Gastrocnemius medialis (tissue), 4 donors: ENCODE measurements at regions not wholly inside any gene's neighbourhood (a gene's known extent, or its start where the extent isn't known, plus 50 kb on each side); places are given as distances from the start of the nearest gene placed in this dataset.
A peak's percentile ranks its signal among the peaks of the same experiment; 100 is the strongest.

ENCODE experiments used
- ATAC-seq, 2 donors: fragments of 150-250 bp; one replicate each; pipeline ENCODE4 v1.9.1; 2016
- DNase-seq, 2 donors: peaks; one replicate each; pipeline ENCODE4 v3.0.0-alpha.2; 2019
- H3K27ac ChIP-seq, 4 donors: fragments of 200-600 bp; sonication (generic); 1 replicate in 1 of 4; 2 replicates in 3 of 4; pipeline ENCODE4 v1.5.1; 2016 to 2018; ENCODE audit warnings: mild to moderate bottlenecking in 2 of 4, moderate library complexity in 1 of 4
- H3K27me3 ChIP-seq, 3 donors: fragments of 200-600 bp; sonication (generic) in 2 of 3; 1 replicate in 1 of 3; 2 replicates in 2 of 3; pipeline versions ENCODE4 v1.5.1 to v1.6.0; 2016 to 2019; ENCODE audit warnings: mild to moderate bottlenecking in 1 of 3, moderate library complexity in 1 of 3
- H3K36me3 ChIP-seq, 2 donors: fragments of 200-600 bp; sonication (generic) in 1 of 2; one replicate each; pipeline ENCODE4 v1.5.1; 2017 to 2018
- H3K4me1 ChIP-seq, 2 donors: fragments of 200-600 bp; sonication (generic) in 1 of 2; one replicate each; pipeline ENCODE4 v1.5.1; 2016 to 2017; ENCODE audit warnings: mild to moderate bottlenecking in 2 of 2
- H3K4me3 ChIP-seq, 4 donors: fragments of 200-600 bp; sonication (generic) in 3 of 4; 1 replicate in 1 of 4; 2 replicates in 3 of 4; pipeline ENCODE4 v1.5.1; 2016 to 2019; ENCODE audit warnings: mild to moderate bottlenecking in 2 of 4
- H3K9me3 ChIP-seq, 3 donors: fragments of 200-600 bp; sonication (generic) in 2 of 3; 1 replicate in 1 of 3; 2 replicates in 2 of 3; pipeline ENCODE4 v1.5.1; 2016 to 2019
- POLR2A ChIP-seq, 2 donors: fragments of 450-650 bp; IDR thresholded peaks; one replicate each; pipeline ENCODE4 v1.6.1; 2017; ENCODE audit warnings: antibody characterized with exemption in 2 of 2, mild to moderate bottlenecking in 2 of 2, moderate library complexity in 2 of 2
- in situ Hi-C, 4 donors: fragments of 200-750 bp; cut with MboI; loops; one replicate each; pipeline versions ENCODE4 v1.15.0 to v1.8.0; 2017; ENCODE audit warnings: low sequenced_read_pairs in 4 of 4
- intact Hi-C: fragments of 100-400 bp; cut with DNase I; formaldehyde crosslinking; loops from one replicate; pipeline ENCODE4 v1.15.1; 2023; ENCODE audit warnings: low total_unique reads
- TF ChIP-seq, protein P1 (sequence below), 5 experiments: fragments of 450-650 bp in 3 of 5; fragments of 200-600 bp in 2 of 5; sonication (generic) in 2 of 5; IDR thresholded peaks in 4 of 5; conservative IDR thresholded peaks in 1 of 5; 1 replicate in 4 of 5; 2 replicates in 1 of 5; pipeline ENCODE4 v1.5.1; 2016 to 2019; ENCODE audit warnings: antibody characterized with exemption in 5 of 5, mild to moderate bottlenecking in 3 of 5, moderate library complexity in 3 of 5

DNA sequence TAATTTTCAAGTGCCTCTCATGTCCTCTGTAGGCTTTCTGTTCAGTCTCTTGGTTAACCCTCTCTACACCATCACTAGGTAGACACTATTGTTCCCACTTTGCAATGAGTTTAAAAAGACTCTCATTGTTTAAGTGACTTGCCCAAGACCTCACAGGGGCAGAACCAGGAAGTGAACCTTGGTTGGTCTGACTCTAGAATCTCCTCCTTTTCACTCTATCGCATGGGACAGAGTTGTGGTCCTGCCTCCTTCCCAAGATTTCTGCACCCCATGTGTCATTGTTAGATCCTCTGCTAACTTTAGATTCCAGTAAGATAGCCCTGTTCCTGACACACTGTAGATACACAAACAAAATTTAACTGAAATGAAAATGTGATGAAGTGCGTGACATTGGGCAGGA lies 481.7 kb upstream of the USP24 start:
- H3K27ac ChIP-seq, result peak overlapping the region; percentile 55 to 64 (median 60)

DNA sequence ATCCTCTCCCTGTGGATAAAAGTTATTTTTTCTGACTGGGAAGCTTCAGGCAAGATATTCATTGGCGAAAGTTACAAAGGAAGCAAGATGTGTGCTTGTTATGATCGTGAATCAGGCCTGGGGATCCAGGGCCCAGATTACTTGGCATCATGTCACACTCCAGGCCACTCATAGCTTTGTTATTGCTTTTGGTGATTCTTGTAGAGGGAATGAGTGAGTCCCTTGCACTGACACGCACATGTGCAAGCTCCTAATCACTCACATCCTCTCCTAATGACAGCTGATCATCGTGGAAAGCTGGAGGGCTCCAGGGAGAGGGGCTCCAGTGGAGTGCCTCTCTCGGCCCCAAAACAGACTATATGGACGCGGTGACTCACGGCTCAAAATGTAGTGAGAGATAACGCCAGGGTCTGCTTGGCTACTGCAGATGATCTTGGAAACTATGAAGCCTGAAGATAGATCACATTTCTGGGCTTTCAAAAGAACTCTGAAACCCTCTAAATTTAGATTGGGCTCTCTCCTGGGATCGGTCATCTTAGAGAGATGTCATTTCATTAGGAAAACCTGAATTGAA lies 481.1 kb upstream of the USP24 start:
- DNase-seq, result peak; percentile 28 to 57
- Histone ChIP-seq H3K36me3 (no peaks in the 10 kb centered on the region), H3K27me3 (no peaks in the 10 kb centered on the region), H3K9me3 (no peaks in the 10 kb centered on the region), H3K4me1 (peaks cover 21 to 35% of the 10 kb centered on the region in 2 donors), H3K27ac (peak overlapping the region; percentile 55 to 64 (median 60)), H3K4me3 (no peak overlapping the region)
- TF ChIP-seq, protein P1, sequence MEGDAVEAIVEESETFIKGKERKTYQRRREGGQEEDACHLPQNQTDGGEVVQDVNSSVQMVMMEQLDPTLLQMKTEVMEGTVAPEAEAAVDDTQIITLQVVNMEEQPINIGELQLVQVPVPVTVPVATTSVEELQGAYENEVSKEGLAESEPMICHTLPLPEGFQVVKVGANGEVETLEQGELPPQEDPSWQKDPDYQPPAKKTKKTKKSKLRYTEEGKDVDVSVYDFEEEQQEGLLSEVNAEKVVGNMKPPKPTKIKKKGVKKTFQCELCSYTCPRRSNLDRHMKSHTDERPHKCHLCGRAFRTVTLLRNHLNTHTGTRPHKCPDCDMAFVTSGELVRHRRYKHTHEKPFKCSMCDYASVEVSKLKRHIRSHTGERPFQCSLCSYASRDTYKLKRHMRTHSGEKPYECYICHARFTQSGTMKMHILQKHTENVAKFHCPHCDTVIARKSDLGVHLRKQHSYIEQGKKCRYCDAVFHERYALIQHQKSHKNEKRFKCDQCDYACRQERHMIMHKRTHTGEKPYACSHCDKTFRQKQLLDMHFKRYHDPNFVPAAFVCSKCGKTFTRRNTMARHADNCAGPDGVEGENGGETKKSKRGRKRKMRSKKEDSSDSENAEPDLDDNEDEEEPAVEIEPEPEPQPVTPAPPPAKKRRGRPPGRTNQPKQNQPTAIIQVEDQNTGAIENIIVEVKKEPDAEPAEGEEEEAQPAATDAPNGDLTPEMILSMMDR (IDR thresholded peaks at IDR 0.05 in 4 of 5, conservative IDR thresholded peaks at IDR 0.05 in 1 of 5), result no peak
- no peak for TF ChIP-seq POLR2A (IDR thresholded peaks at IDR 0.05)
- peak; percentile 26 to 28 for ATAC-seq
- in situ Hi-C loops (loop anchor here in 1 of 4 donors (25.0 kb wide), 1 partner anchor 891 kb away; the partner anchor contains the start of gene PLPP3), intact Hi-C loops (loop anchor here (10.0 kb wide), 1 partner anchor 559 kb away; no protein-coding TSS in a partner anchor)

More for the DNA sequence above, 481.7 kb upstream of the USP24 start:
- DNase-seq (no peak), ATAC-seq (no peak)
- H3K36me3 ChIP-seq, result no peaks in the 10 kb centered on the region
- H3K27me3 ChIP-seq, result no peaks in the 10 kb centered on the region
- intact Hi-C loops (loop anchor here (10.0 kb wide), 1 partner anchor 558 kb away; no protein-coding TSS in a partner anchor), in situ Hi-C loops (loop anchor here in 1 of 4 donors (25.0 kb wide), 1 partner anchor 890 kb away; the partner anchor contains the start of gene PLPP3)
- H3K9me3 ChIP-seq, result no peaks in the 10 kb centered on the region
- TF ChIP-seq POLR2A (IDR thresholded peaks at IDR 0.05), result no peak
- TF ChIP-seq, protein P1 (IDR thresholded peaks at IDR 0.05 in 4 of 5, conservative IDR thresholded peaks at IDR 0.05 in 1 of 5), result no peak
- H3K4me3 ChIP-seq, result no peak overlapping the region
- H3K4me1 ChIP-seq, result peaks cover 21 to 35% of the 10 kb centered on the region in 2 donors

DNA sequence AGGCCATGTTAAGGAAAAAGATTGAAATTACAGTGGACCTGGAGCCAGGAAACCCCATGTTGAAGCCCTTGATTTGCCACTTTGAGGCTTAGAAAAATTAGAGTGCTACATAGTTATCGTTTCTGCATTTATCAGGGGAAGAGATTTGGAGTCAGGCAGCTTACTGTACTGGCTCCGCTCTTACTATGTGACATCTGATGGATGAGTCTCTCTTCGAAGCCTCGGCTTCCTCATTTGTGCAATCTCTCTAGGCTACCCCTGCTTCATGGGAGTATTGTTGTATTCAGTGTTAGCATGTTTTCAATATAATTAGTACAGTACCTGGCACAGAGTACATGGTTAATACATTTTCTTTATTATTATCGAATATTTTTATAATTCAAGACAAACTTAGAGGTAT lies 480.4 kb upstream of the USP24 start:
- H3K36me3 ChIP-seq, result no peaks in the 10 kb centered on the region
- H3K4me3 ChIP-seq, result no peak overlapping the region
- TF ChIP-seq POLR2A (IDR thresholded peaks at IDR 0.05), result no peak
- TF ChIP-seq, protein P1 (IDR thresholded peaks at IDR 0.05 in 4 of 5, conservative IDR thresholded peaks at IDR 0.05 in 1 of 5), result no peak
- H3K9me3 ChIP-seq, result no peaks in the 10 kb centered on the region
- DNase-seq (no peak), ATAC-seq (no peak)
- intact Hi-C loops (loop anchor here (10.0 kb wide), 1 partner anchor 559 kb away; no protein-coding TSS in a partner anchor), in situ Hi-C loops (loop anchor here in 1 of 4 donors (25.0 kb wide), 1 partner anchor 892 kb away; the partner anchor contains the start of gene PLPP3)
- peaks cover 21 to 35% of the 10 kb centered on the region in 2 donors for H3K4me1 ChIP-seq
- H3K27ac ChIP-seq, result peak overlapping the region; percentile 55 to 64 (median 60)
- H3K27me3 ChIP-seq, result no peaks in the 10 kb centered on the region

DNA sequence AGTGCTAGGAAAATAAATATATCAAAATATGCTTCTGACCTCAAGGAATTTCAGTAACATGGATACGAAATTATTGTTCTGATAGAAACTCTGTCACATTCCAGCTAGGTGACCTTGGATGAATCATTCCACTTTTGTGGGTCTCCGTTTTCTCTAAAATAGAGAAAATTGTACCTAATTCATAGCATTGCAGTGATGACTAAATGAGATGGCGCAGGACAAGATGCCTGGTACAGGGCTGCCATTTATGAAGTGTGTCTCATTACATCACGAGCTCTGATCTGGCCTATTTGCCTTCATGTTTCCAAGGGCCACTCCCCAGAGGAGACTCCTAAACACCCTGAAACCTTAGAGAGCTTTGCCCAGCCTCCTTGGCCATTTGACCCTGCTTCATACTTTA lies 480.0 kb upstream of the USP24 start:
- no peaks in the 10 kb centered on the region for H3K27me3 ChIP-seq
- H3K4me3 ChIP-seq, result no peak overlapping the region
- in situ Hi-C loops, result loop anchor here in 1 of 4 donors (25.0 kb wide), 1 partner anchor 892 kb away; the partner anchor contains the start of gene PLPP3
- DNase-seq (no peak), ATAC-seq (no peak)
- peak overlapping the region; percentile 55 to 64 (median 60) for H3K27ac ChIP-seq
- no peaks in the 10 kb centered on the region for H3K36me3 ChIP-seq
- peaks cover 21 to 35% of the 10 kb centered on the region in 2 donors for H3K4me1 ChIP-seq
- H3K9me3 ChIP-seq, result no peaks in the 10 kb centered on the region
- intact Hi-C loops, result loop anchor here (10.0 kb wide), 1 partner anchor 560 kb away; no protein-coding TSS in a partner anchor
- no peak for TF ChIP-seq POLR2A (IDR thresholded peaks at IDR 0.05)
- TF ChIP-seq, protein P1 (IDR thresholded peaks at IDR 0.05 in 4 of 5, conservative IDR thresholded peaks at IDR 0.05 in 1 of 5), result no peak
